Ectodermal cell (in vitro differentiated cells): ENCODE measurements at regions not wholly inside any gene's neighbourhood (a gene's known extent, or its start where the extent isn't known, plus 50 kb on each side); places are given as distances from the start of the nearest gene placed in this dataset.
"Not testable (repeated sequence)": the region's sequence is repeated elsewhere in the genome, so short reads cannot be mapped to it uniquely, and the experiment has no call there.

ENCODE experiments used
- H3K27ac ChIP-seq: 2 replicates; pipeline ENCODE4 v1.7.0; 2013; ENCODE audit warnings: mild to moderate bottlenecking, low read depth, low read length; ENCODE audit not compliant: insufficient read depth, poor library complexity, severe bottlenecking
- H3K27me3 ChIP-seq: 2 replicates; pipeline ENCODE4 v1.7.0; 2013; ENCODE audit warnings: mild to moderate bottlenecking, low read length; ENCODE audit not compliant: insufficient read depth, control insufficient read depth, poor library complexity, severe bottlenecking
- H3K36me3 ChIP-seq: one replicate; pipeline ENCODE4 v1.7.0; 2013; ENCODE audit warnings: low read length; ENCODE audit not compliant: control insufficient read depth, insufficient read depth
- H3K4me1 ChIP-seq: one replicate; pipeline ENCODE4 v1.7.0; 2013; ENCODE audit warnings: low read length; ENCODE audit not compliant: control insufficient read depth, insufficient read depth
- H3K4me3 ChIP-seq: 2 replicates; pipeline ENCODE4 v1.7.0; 2013; ENCODE audit warnings: low read depth, low read length, control low read depth; ENCODE audit not compliant: insufficient read depth
- H3K9me3 ChIP-seq: 2 replicates; pipeline ENCODE4 v1.7.0; 2013; ENCODE audit warnings: mild to moderate bottlenecking, low read length, moderate library complexity; ENCODE audit not compliant: control insufficient read depth
- WGBS, 2 experiments: methylation state at CpG; one replicate each; pipeline ENCODE4 v1.1.7; 2013; ENCODE audit warnings: missing lambda C conversion rate in 2 of 2; 5-methylcytosine and 5-hydroxymethylcytosine counted together

GRCh38 chr20:29375937-29376336 lies 1881.5 kb upstream of the DEFB115 start:
- H3K36me3 ChIP-seq, result not testable (repeated sequence)
- WGBS, 2 experiments, result 47 to 55% methylated on average over 2 of the region's 2 CpGs

GRCh38 chr20:29392853-29393252 lies 1864.6 kb upstream of the DEFB115 start:
- H3K27me3 ChIP-seq, H3K27ac ChIP-seq, H3K4me1 ChIP-seq, H3K4me3 ChIP-seq, H3K36me3 ChIP-seq: not testable (repeated sequence)
- peaks cover 22% of the 10 kb centered on the region for H3K9me3 ChIP-seq
- WGBS, 2 experiments, result 73 to 79% methylated on average over 9 of the region's 9 CpGs

More at GRCh38 chr20:29375937-29376336, 1881.5 kb upstream of the DEFB115 start:
- not testable (repeated sequence) for H3K27ac ChIP-seq, H3K9me3 ChIP-seq, H3K4me1 ChIP-seq, H3K4me3 ChIP-seq, H3K27me3 ChIP-seq

GRCh38 chr20:29408034-29408695 lies 1849.3 kb upstream of the DEFB115 start:
- Histone ChIP-seq H3K4me1 (no peaks in the 10 kb centered on the region), H3K27ac (no peak overlapping the region), H3K9me3 (peaks cover 25% of the 10 kb centered on the region), H3K36me3 (no peaks in the 10 kb centered on the region), H3K4me3 (peak overlapping the region; percentile 16), H3K27me3 (no peaks in the 10 kb centered on the region)
- 80 to 81% methylated on average over 40 of the region's 40 CpGs for WGBS, 2 experiments

- peaks cover 23% of the 10 kb centered on the region for H3K9me3 ChIP-seq
- not testable (repeated sequence) for H3K4me1 ChIP-seq, H3K4me3 ChIP-seq, H3K36me3 ChIP-seq, H3K27ac ChIP-seq, H3K27me3 ChIP-seq
- WGBS, 2 experiments, result 76 to 78% methylated on average over 17 of the region's 17 CpGs
Measured at GRCh38 chr20:29408707-29409106, 1848.8 kb upstream of the DEFB115 start.

GRCh38 chr20:29409160-29409689 lies 1848.2 kb upstream of the DEFB115 start:
- 79% methylated on average over 26 of the region's 26 CpGs for WGBS, 2 experiments
- peaks cover 23% of the 10 kb centered on the region for H3K9me3 ChIP-seq
- not testable (repeated sequence) for H3K27ac ChIP-seq

GRCh38 chr20:29409833-29410805 lies 1847.3 kb upstream of the DEFB115 start:
- peaks cover 19% of the 10 kb centered on the region for H3K9me3 ChIP-seq
- WGBS, 2 experiments, result 75 to 77% methylated on average over 57 of the region's 57 CpGs
- no peaks in the 10 kb centered on the region for H3K36me3 ChIP-seq
- no peaks in the 10 kb centered on the region for H3K27me3 ChIP-seq
- no peak overlapping the region for H3K27ac ChIP-seq
- H3K4me1 ChIP-seq, result no peaks in the 10 kb centered on the region
- H3K4me3 ChIP-seq, result no peak overlapping the region

More at GRCh38 chr20:29409160-29409689, 1848.2 kb upstream of the DEFB115 start:
- H3K27me3 ChIP-seq, H3K4me1 ChIP-seq, H3K4me3 ChIP-seq, H3K36me3 ChIP-seq: not testable (repeated sequence)

GRCh38 chr20:29410806-29411457 lies 1846.5 kb upstream of the DEFB115 start:
- Histone ChIP-seq H3K27me3 (no peaks in the 10 kb centered on the region), H3K4me3 (no peak overlapping the region), H3K36me3 (no peaks in the 10 kb centered on the region), H3K9me3 (peaks cover 14% of the 10 kb centered on the region), H3K4me1 (no peaks in the 10 kb centered on the region), H3K27ac (no peak overlapping the region)
- 68 to 69% methylated on average over 44 of the region's 44 CpGs for WGBS, 2 experiments

- H3K36me3 ChIP-seq, H3K27me3 ChIP-seq, H3K4me1 ChIP-seq, H3K27ac ChIP-seq, H3K4me3 ChIP-seq: not testable (repeated sequence)
- H3K9me3 ChIP-seq, result peaks cover 17% of the 10 kb centered on the region
- WGBS, 2 experiments, result 75 to 77% methylated on average over 30 of the region's 30 CpGs
Measured at GRCh38 chr20:29411458-29411820, 1846.0 kb upstream of the DEFB115 start.

GRCh38 chr20:29419378-29419777 lies 1838.1 kb upstream of the DEFB115 start:
- H3K4me3 ChIP-seq, result no peak overlapping the region
- H3K36me3 ChIP-seq, result no peaks in the 10 kb centered on the region
- no peaks in the 10 kb centered on the region for H3K27me3 ChIP-seq
- peaks cover 9% of the 10 kb centered on the region for H3K9me3 ChIP-seq
- H3K27ac ChIP-seq, result no peak overlapping the region
- no peaks in the 10 kb centered on the region for H3K4me1 ChIP-seq
